ENCODE measurements at regions not wholly inside any gene's neighbourhood (a gene's known extent, or its start where the extent isn't known, plus 50 kb on each side); places are given as distances from the start of the nearest gene placed in this dataset.

GRCh38 chrX:39848900-39849299 lies 248.9 kb downstream of the BCOR start:
- DNase-seq: no peak
- Mint-ChIP-seq H3K4me3 (no peak overlapping the region), H3K27me3 (no peaks in the 10 kb centered on the region), H3K36me3 (ENCODE audit: low read depth) (no peaks in the 10 kb centered on the region), H3K9me3 (no peaks in the 10 kb centered on the region), H3K27ac (no peak overlapping the region), H3K4me1 (peaks cover 9% of the 10 kb centered on the region)
- ChIA-PET CTCF (no interaction called here), POLR2A (interaction anchor here (1.0 kb wide), 1 partner anchor 328 kb away, joined by 5 read pairs; no protein-coding TSS in a partner anchor)
- intact Hi-C loops (cut with micrococcal nuclease): no loop called here
- no peak for TF ChIP-seq CTCF (IDR thresholded peaks at IDR 0.05)
- no peak for ATAC-seq (ENCODE audit: low read depth)

- peaks cover 18% of the 10 kb centered on the region for H3K4me1 Mint-ChIP-seq
- no peak overlapping the region for H3K27ac Mint-ChIP-seq
- H3K9me3 Mint-ChIP-seq: no peaks in the 10 kb centered on the region
- DNase-seq (no peak), ATAC-seq (ENCODE audit: low read depth) (no peak)
- intact Hi-C loops (cut with micrococcal nuclease): no loop called here
- TF ChIP-seq CTCF (IDR thresholded peaks at IDR 0.05): no peak
- ChIA-PET POLR2A (no interaction called here), CTCF (no interaction called here)
- H3K27me3 Mint-ChIP-seq: no peaks in the 10 kb centered on the region
- no peaks in the 10 kb centered on the region for H3K36me3 Mint-ChIP-seq (ENCODE audit: low read depth)
- no peak overlapping the region for H3K4me3 Mint-ChIP-seq
Measured at GRCh38 chrX:39850209-39850608, 247.5 kb downstream of the BCOR start.

GRCh38 chrX:39850630-39851152 lies 247.1 kb downstream of the BCOR start:
- POLR2A ChIA-PET: interaction anchor here (0.7 kb wide), 1 partner anchor 11 kb away, joined by 4 read pairs; no protein-coding TSS in a partner anchor

GRCh38 chrX:39851745-39852455 lies 245.9 kb downstream of the BCOR start:
- Mint-ChIP-seq H3K27me3 (no peaks in the 10 kb centered on the region), H3K36me3 (ENCODE audit: low read depth) (no peaks in the 10 kb centered on the region), H3K4me1 (peaks cover 34% of the 10 kb centered on the region), H3K27ac (no peak overlapping the region), H3K9me3 (no peaks in the 10 kb centered on the region), H3K4me3 (no peak overlapping the region)
- DNase-seq: no peak
- ChIA-PET POLR2A (no interaction called here), CTCF (no interaction called here)
- no peak for TF ChIP-seq CTCF (IDR thresholded peaks at IDR 0.05)
- ATAC-seq (ENCODE audit: low read depth): no peak
- intact Hi-C loops (cut with micrococcal nuclease): no loop called here

More at GRCh38 chrX:39850630-39851152, 247.1 kb downstream of the BCOR start:
- ATAC-seq (ENCODE audit: low read depth): no peak
- Mint-ChIP-seq H3K9me3 (no peaks in the 10 kb centered on the region), H3K4me1 (peaks cover 23% of the 10 kb centered on the region), H3K36me3 (ENCODE audit: low read depth) (no peaks in the 10 kb centered on the region), H3K27me3 (no peaks in the 10 kb centered on the region), H3K4me3 (no peak overlapping the region), H3K27ac (no peak overlapping the region)
- TF ChIP-seq CTCF (IDR thresholded peaks at IDR 0.05): no peak
- intact Hi-C loops (cut with micrococcal nuclease): no loop called here
- CTCF ChIA-PET: no interaction called here
- DNase-seq: no peak

GRCh38 chrX:39852491-39852890 lies 245.3 kb downstream of the BCOR start:
- Mint-ChIP-seq H3K4me3 (no peak overlapping the region), H3K4me1 (peaks cover 36% of the 10 kb centered on the region), H3K9me3 (no peaks in the 10 kb centered on the region), H3K27me3 (no peaks in the 10 kb centered on the region), H3K36me3 (ENCODE audit: low read depth) (no peaks in the 10 kb centered on the region), H3K27ac (no peak overlapping the region)
- intact Hi-C loops (cut with micrococcal nuclease): no loop called here
- POLR2A ChIA-PET: no interaction called here
- no peak for ATAC-seq (ENCODE audit: low read depth)
- no peak for TF ChIP-seq CTCF (IDR thresholded peaks at IDR 0.05)
- no peak for DNase-seq
- CTCF ChIA-PET: no interaction called here
